Endothelial cell of umbilical vein (primary cell): ENCODE measurements at regions not wholly inside any gene's neighbourhood (a gene's known extent, or its start where the extent isn't known, plus 50 kb on each side); places are given as distances from the start of the nearest gene placed in this dataset.

Experiments used
- BruUV-seq: library from RNA; stranded (reverse); fragments of 400-500 nt; replicated peaks from 2 replicates; lab custom pipeline; 2021; lab: Mats Ljungman, UMichigan
- CTCF ChIA-PET: fragments of 300-600, 350-600 bp; sonication (Branson Sonifier 250); formaldehyde crosslinking; loops from one replicate; lab custom pipeline; 2021; ENCODE audit warnings: antibody characterized with exemption, inconsistent platforms; lab: Charles Lee
- POLR2A ChIA-PET: fragments of 300-600, 350-600 bp; sonication (Branson Sonifier 250); formaldehyde crosslinking; loops from one replicate; lab custom pipeline; 2021; ENCODE audit warnings: antibody characterized with exemption, inconsistent platforms; lab: Charles Lee
- DNase-seq: peaks from one replicate; pipeline ENCODE4 v3.0.0-alpha.2; 2011; ENCODE audit warnings: low read depth, low spot score
- FAIRE-seq: peaks from 2 replicates; lab custom pipeline; 2011; peaks lifted over from hg19 to GRCh38; lab: Jason Lieb, UNC
- H2AFZ ChIP-seq: 2 replicates; pipeline ENCODE4 v1.6.0; 2012; ENCODE audit warnings: low read depth, low read length, control low read depth, inconsistent platforms
- H3K27ac ChIP-seq: 2 replicates; pipeline ENCODE4 v1.5.1; 2011; ENCODE audit warnings: low read depth, mild to moderate bottlenecking, control low read depth, low read length, moderate library complexity; ENCODE audit not compliant: insufficient read depth
- H3K27me3 ChIP-seq, 2 experiments: 2 replicates each; pipeline versions ENCODE4 v1.6.0 to v1.6.1; 2011; ENCODE audit warnings: low read length in 2 of 2, mixed read lengths in 1 of 2; ENCODE audit not compliant: control insufficient read depth in 2 of 2, insufficient read depth in 2 of 2
- H3K36me3 ChIP-seq, 2 experiments: 2 replicates in 1 of 2; 3 replicates in 1 of 2; pipeline ENCODE4 v1.5.1; 2011; ENCODE audit warnings: low read length in 2 of 2, mild to moderate bottlenecking in 1 of 2, moderate library complexity in 1 of 2; ENCODE audit not compliant: control insufficient read depth in 2 of 2, insufficient read depth in 2 of 2; ENCODE audit errors: extremely low read depth in 1 of 2
- H3K4me1 ChIP-seq: 3 replicates; pipeline ENCODE4 v1.5.1; 2011; ENCODE audit warnings: mild to moderate bottlenecking, low read length; ENCODE audit not compliant: control insufficient read depth, insufficient read depth; ENCODE audit errors: extremely low read depth
- H3K4me2 ChIP-seq: 2 replicates; pipeline ENCODE4 v1.6.1; 2011; ENCODE audit warnings: low read length, control low read depth, mixed read lengths; ENCODE audit not compliant: insufficient read depth
- H3K4me3 ChIP-seq, 3 experiments: fragments of 200-600 bp in 1 of 3; sonication (generic), shearing (Covaris generic) in 1 of 3; replicated peaks in 1 of 3; 2 replicates each; pipeline ENCODE4 v1.5.1; 2011 to 2016; ENCODE audit warnings: control low read depth in 3 of 3, low read length in 3 of 3, mild to moderate bottlenecking in 2 of 3, inconsistent platforms in 1 of 3, low read depth in 1 of 3, moderate library complexity in 1 of 3; ENCODE audit not compliant: insufficient read depth in 1 of 3
- H3K79me2 ChIP-seq: 2 replicates; pipeline ENCODE4 v1.6.0; 2012; ENCODE audit warnings: low read length, inconsistent platforms; ENCODE audit not compliant: control insufficient read depth, insufficient read depth
- H3K9ac ChIP-seq: replicated peaks from 2 replicates; pipeline ENCODE3; 2011; ENCODE audit warnings: low read length, control low read depth; ENCODE audit not compliant: insufficient read depth; ENCODE audit errors: extremely low read depth
- H3K9me1 ChIP-seq: replicated peaks from 3 replicates; pipeline ENCODE4 v1.6.0; 2011; ENCODE audit warnings: mild to moderate bottlenecking, low read length; ENCODE audit not compliant: control insufficient read depth, insufficient read depth; ENCODE audit errors: extremely low read depth
- H3K9me3 ChIP-seq: replicated peaks from 2 replicates; pipeline ENCODE4 v1.5.1; 2012; ENCODE audit warnings: low read length, inconsistent platforms; ENCODE audit not compliant: control insufficient read depth, insufficient read depth
- H4K20me1 ChIP-seq: replicated peaks from 2 replicates; pipeline ENCODE3; 2011; ENCODE audit warnings: mild to moderate bottlenecking, low read length; ENCODE audit not compliant: control insufficient read depth, insufficient read depth; ENCODE audit errors: extremely low read depth
- EZH2 ChIP-seq: IDR thresholded peaks from 2 replicates; pipeline ENCODE4 v1.6.1; 2012; ENCODE audit warnings: borderline replicate concordance, low read depth, mild to moderate bottlenecking, moderate library complexity, low read length, inconsistent platforms; ENCODE audit not compliant: severe bottlenecking
- FOS ChIP-seq: IDR thresholded peaks from 2 replicates; pipeline ENCODE4 v1.6.1; 2011; ENCODE audit warnings: mild to moderate bottlenecking, low read length, moderate library complexity, borderline replicate concordance; ENCODE audit not compliant: insufficient read depth
- GATA2 ChIP-seq: IDR thresholded peaks from 2 replicates; pipeline ENCODE4 v1.7.0; 2011; ENCODE audit warnings: low read depth, mild to moderate bottlenecking, moderate library complexity, mixed read lengths, low read length; ENCODE audit not compliant: insufficient read length, insufficient read depth
- JUN ChIP-seq: IDR thresholded peaks from 2 replicates; pipeline ENCODE4 v1.6.1; 2011; ENCODE audit warnings: borderline replicate concordance, low read depth; ENCODE audit not compliant: insufficient read length, insufficient read depth
- MYC ChIP-seq: IDR thresholded peaks from one replicate; pipeline ENCODE4 v1.6.1; 2011; ENCODE audit warnings: mild to moderate bottlenecking, low read depth, low read length
- POLR2A ChIP-seq: IDR thresholded peaks from 2 replicates; pipeline ENCODE4 v1.6.1; 2012; ENCODE audit warnings: low read depth, mild to moderate bottlenecking, control low read depth, low read length
- POLR2AphosphoS5 ChIP-seq: IDR thresholded peaks from 2 replicates; pipeline ENCODE4 v1.6.1; 2012; ENCODE audit warnings: low read depth, mild to moderate bottlenecking, control low read depth, low read length, moderate library complexity; ENCODE audit not compliant: insufficient read depth
- dilution Hi-C: fragments of 300-500 bp; cut with MboI; formaldehyde crosslinking; loops from one replicate; pipeline ENCODE4 v1.15.0; 2019; ENCODE audit warnings: low sequenced_read_pairs; ENCODE audit not compliant: extremely low pct_ligation_motif_present
- intact Hi-C: fragments of 100-400 bp; cut with micrococcal nuclease; formaldehyde crosslinking; loops from one replicate; pipeline ENCODE4 v1.10.0; 2022
- TF ChIP-seq, protein P1 (sequence below): IDR thresholded peaks from 2 replicates; pipeline ENCODE4 v1.6.1; 2011; ENCODE audit not compliant: insufficient read depth, insufficient read length
- TF ChIP-seq, protein P2 (sequence below), 2 donors: IDR thresholded peaks; 1 replicate in 1 of 2; 2 replicates in 1 of 2; pipeline ENCODE4 v1.5.1; 2011; ENCODE audit warnings: low read length in 2 of 2, mild to moderate bottlenecking in 2 of 2, moderate library complexity in 2 of 2, control low read depth in 1 of 2, inconsistent platforms in 1 of 2, low read depth in 1 of 2; ENCODE audit not compliant: insufficient read depth in 1 of 2; ENCODE audit errors: extremely low read depth in 1 of 2

- no peaks in the 10 kb centered on the region for H3K4me1 ChIP-seq
- no peak overlapping the region for H3K4me3 ChIP-seq
- no peak overlapping the region for H3K4me2 ChIP-seq
- CTCF ChIA-PET: no interaction called here
- H3K9me1 ChIP-seq: no peaks in the 10 kb centered on the region
- H3K27ac ChIP-seq: no peak overlapping the region
- POLR2A ChIA-PET: no interaction called here
- no peaks in the 10 kb centered on the region for H3K9me3 ChIP-seq
- H4K20me1 ChIP-seq: no peaks in the 10 kb centered on the region
- no peaks in the 10 kb centered on the region for H3K27me3 ChIP-seq
- intact Hi-C loops (no loop called here), dilution Hi-C loops (no loop called here)
- H3K36me3 ChIP-seq: no peaks in the 10 kb centered on the region
- TF ChIP-seq, protein P1, sequence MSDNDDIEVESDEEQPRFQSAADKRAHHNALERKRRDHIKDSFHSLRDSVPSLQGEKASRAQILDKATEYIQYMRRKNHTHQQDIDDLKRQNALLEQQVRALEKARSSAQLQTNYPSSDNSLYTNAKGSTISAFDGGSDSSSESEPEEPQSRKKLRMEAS: no peak
- TF ChIP-seq MYC: no peak
- TF ChIP-seq JUN: no peak
- TF ChIP-seq EZH2: no peak
- TF ChIP-seq FOS: no peak
- TF ChIP-seq, protein P2, sequence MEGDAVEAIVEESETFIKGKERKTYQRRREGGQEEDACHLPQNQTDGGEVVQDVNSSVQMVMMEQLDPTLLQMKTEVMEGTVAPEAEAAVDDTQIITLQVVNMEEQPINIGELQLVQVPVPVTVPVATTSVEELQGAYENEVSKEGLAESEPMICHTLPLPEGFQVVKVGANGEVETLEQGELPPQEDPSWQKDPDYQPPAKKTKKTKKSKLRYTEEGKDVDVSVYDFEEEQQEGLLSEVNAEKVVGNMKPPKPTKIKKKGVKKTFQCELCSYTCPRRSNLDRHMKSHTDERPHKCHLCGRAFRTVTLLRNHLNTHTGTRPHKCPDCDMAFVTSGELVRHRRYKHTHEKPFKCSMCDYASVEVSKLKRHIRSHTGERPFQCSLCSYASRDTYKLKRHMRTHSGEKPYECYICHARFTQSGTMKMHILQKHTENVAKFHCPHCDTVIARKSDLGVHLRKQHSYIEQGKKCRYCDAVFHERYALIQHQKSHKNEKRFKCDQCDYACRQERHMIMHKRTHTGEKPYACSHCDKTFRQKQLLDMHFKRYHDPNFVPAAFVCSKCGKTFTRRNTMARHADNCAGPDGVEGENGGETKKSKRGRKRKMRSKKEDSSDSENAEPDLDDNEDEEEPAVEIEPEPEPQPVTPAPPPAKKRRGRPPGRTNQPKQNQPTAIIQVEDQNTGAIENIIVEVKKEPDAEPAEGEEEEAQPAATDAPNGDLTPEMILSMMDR (IDR thresholded peaks at IDR 0.05; ENCODE audit: extremely low read depth in 1 of 2, insufficient read depth in 1 of 2, low read depth in 1 of 2, low read length in 2 of 2): no peak
- no peak for TF ChIP-seq GATA2
- TF ChIP-seq POLR2A: no peak
- no peak for TF ChIP-seq POLR2AphosphoS5
- FAIRE-seq (no peak), DNase-seq (no peak)
- H2AFZ ChIP-seq: no peak overlapping the region
- no peaks in the 10 kb centered on the region for H3K79me2 ChIP-seq
- no peak overlapping the region for H3K9ac ChIP-seq
- no TSS peak for BruUV-seq
These were observed 445.7 kb downstream of the SMARCA1 start for GRCh38 chrX:129077424-129078170.
